HEK293 (cell line): ENCODE measurements at regions not wholly inside any gene's neighbourhood (a gene's known extent, or its start where the extent isn't known, plus 50 kb on each side); places are given as distances from the start of the nearest gene placed in this dataset.
"Not testable (repeated sequence)": the region's sequence is repeated elsewhere in the genome, so short reads cannot be mapped to it uniquely, and the experiment has no call there.

ENCODE experiments used
- CTCF ChIA-PET: fragments of 350-600 bp; formaldehyde crosslinking; extraction: SDS; loops from one replicate; lab custom pipeline; 2021; ENCODE audit warnings: antibody characterized with exemption; lab: Yijun Ruan, JAX
- POLR2A ChIA-PET: fragments of 300-600 bp; formaldehyde crosslinking; extraction: SDS; loops from one replicate; lab custom pipeline; 2020; ENCODE audit warnings: antibody characterized with exemption, inconsistent platforms; lab: Yijun Ruan, JAX
- H3K27ac ChIP-seq: fragments of 200-500 bp; sonication (Bioruptor generic); 2 replicates; pipeline ENCODE4 v1.5.1; 2014; ENCODE audit warnings: low read depth, low read length, control low read depth, inconsistent platforms; ENCODE audit errors: extremely low read depth
- H3K36me3 ChIP-seq, 2 experiments: fragments of 200-500 bp in 1 of 2; sonication (Bioruptor generic) in 1 of 2; 1 replicate in 1 of 2; 2 replicates in 1 of 2; pipeline ENCODE4 v1.5.1; 2014 to 2017; ENCODE audit warnings: inconsistent platforms in 2 of 2, low read length in 2 of 2; ENCODE audit not compliant: control insufficient read depth in 2 of 2, insufficient read depth in 1 of 2
- H3K4me1 ChIP-seq: fragments of 200-500 bp; sonication (Bioruptor generic); 2 replicates; pipeline ENCODE4 v1.5.1; 2014; ENCODE audit warnings: mild to moderate bottlenecking, low read length, inconsistent platforms; ENCODE audit not compliant: control insufficient read depth, insufficient read depth
- H3K4me3 ChIP-seq: 2 replicates; pipeline ENCODE4 v1.5.1; 2011; ENCODE audit warnings: low read depth, mild to moderate bottlenecking, control low read depth, low read length, moderate library complexity
- H3K9me3 ChIP-seq: fragments of 200-500 bp; sonication (Bioruptor generic); 2 replicates; pipeline ENCODE4 v1.5.1; 2014; ENCODE audit warnings: low read depth, low read length, inconsistent platforms; ENCODE audit not compliant: control insufficient read depth, insufficient read depth

GRCh38 chr1:149641179-149641578 lies 57.5 kb downstream of the PPIAL4C start:
- H3K36me3 ChIP-seq, H3K27ac ChIP-seq, H3K4me3 ChIP-seq, H3K9me3 ChIP-seq, H3K4me1 ChIP-seq, CTCF ChIA-PET, POLR2A ChIA-PET: not testable (repeated sequence)

- CTCF ChIA-PET, POLR2A ChIA-PET: not testable (repeated sequence)
Observed at GRCh38 chr1:149644818-149645217, 61.2 kb downstream of the PPIAL4C start.

DNA sequence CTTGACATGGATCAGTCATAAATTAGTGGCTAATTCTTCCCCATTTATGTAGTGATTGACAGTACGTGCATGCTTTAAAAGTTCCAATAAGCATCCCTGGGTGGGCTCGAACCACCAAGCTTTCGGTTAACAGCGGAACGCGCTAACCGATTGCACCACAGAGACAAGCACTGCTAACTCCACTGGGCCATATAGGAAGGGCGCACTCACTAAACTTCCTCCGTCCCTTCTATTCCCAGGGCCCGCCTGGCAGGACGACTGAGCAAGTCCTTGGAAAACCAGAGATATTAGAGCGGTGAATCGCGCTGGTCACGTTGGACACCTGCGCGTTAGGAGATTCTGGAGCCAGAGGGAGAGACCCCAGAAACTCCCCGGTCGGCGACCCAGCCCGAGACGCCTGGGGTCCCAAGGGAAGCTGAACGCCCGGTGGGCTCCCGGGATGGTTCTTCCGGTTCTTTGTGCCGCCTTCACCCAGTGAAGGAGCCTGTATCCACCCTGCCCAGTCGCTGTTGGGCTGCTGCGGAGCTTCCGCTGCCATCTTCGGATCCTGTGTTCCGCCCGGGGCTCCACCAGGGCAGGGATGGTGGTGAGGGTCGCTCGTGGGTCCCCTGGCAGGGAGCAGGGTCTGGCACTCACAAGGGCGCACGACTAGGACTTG lies 62.8 kb downstream of the PPIAL4C start:
- H3K36me3 ChIP-seq, H3K4me1 ChIP-seq, H3K4me3 ChIP-seq, CTCF ChIA-PET, H3K27ac ChIP-seq, H3K9me3 ChIP-seq, POLR2A ChIA-PET: not testable (repeated sequence)

More at GRCh38 chr1:149644818-149645217, 61.2 kb downstream of the PPIAL4C start:
- H3K4me3 ChIP-seq, H3K27ac ChIP-seq, H3K9me3 ChIP-seq, H3K36me3 ChIP-seq, H3K4me1 ChIP-seq: not testable (repeated sequence)

DNA sequence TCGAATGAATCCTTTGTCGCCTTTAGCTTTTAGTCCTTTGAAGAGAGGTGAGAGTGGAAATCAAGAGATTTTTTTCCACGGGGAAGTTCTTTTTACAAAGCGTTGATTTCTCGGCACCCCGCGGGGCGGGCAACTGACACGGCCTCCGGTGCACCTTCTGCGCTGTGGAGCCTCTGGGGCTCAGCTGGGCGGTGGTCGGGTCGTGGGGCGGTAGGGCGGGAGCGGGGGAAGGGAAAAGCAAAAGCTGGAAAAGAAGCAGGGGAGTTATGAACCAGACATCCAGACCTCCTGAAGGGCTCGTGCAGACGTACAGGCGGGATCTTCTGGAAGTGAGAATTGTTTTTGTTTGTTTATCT lies 63.3 kb downstream of the PPIAL4C start:
- H3K9me3 ChIP-seq, CTCF ChIA-PET, H3K4me3 ChIP-seq, H3K4me1 ChIP-seq, H3K27ac ChIP-seq, POLR2A ChIA-PET, H3K36me3 ChIP-seq: not testable (repeated sequence)

DNA sequence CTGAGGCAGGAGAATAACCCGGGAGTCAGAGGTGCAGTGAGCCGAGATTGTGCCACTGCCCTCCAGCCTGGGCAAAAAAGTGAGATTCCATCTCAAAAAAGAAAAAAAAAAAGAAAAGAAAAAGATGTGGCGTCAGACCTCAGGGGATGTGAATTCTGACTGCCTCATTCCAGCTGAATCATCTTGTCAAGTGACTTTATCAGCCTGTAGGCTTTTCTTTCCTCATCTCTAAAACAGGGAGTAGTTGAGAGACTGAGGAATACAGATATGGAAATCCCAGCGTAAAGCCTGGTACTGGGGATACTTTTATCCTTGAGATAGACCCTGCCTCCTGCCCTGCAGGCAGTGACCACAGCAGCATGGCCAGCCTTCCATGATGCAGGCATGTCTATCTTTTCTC lies 74.1 kb downstream of the PPIAL4C start:
- CTCF ChIA-PET, POLR2A ChIA-PET, H3K9me3 ChIP-seq, H3K4me3 ChIP-seq, H3K36me3 ChIP-seq, H3K4me1 ChIP-seq, H3K27ac ChIP-seq: not testable (repeated sequence)

DNA sequence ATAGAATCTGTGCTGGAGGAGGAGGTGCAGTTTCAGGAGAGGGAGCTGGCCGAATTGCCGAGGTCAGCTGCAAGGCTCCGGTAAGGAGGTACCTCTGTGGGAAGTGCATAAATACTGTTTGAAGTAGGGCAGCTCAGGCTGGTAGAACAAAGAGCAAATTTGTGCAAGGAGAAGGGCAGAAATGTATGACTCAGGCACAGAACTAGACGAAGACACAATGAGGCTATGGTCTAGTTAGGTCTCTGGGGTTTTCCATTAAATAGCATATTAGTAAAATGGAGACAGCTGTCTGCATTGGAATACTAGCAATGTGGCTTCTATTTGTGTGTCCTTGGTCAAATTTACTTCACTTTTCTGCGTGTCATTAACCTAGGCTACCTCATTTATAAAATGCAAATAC lies 74.5 kb downstream of the PPIAL4C start:
- H3K4me3 ChIP-seq, H3K27ac ChIP-seq, H3K36me3 ChIP-seq, CTCF ChIA-PET, H3K4me1 ChIP-seq, POLR2A ChIA-PET, H3K9me3 ChIP-seq: not testable (repeated sequence)

DNA sequence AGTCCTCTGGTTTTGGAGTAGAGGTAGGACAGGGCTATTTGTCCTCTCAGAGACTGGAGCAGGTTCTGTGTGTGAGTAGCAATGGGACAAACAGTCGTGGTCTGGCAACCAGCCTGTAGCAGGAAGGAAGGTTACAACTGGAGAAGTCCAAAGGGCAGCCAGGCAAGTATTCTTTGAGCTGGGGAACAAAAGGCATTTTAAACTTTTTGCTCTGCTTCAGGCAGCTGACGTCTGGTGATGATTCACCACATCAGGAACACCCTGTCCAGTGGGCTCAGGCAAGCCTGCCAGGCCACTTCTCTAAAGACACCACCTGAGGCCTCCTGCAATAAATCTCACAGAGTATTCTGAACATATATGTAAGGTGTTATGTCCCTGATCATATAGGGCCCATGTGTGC lies 81.0 kb downstream of the PPIAL4C start:
- H3K4me3 ChIP-seq, POLR2A ChIA-PET, CTCF ChIA-PET, H3K36me3 ChIP-seq, H3K9me3 ChIP-seq, H3K4me1 ChIP-seq, H3K27ac ChIP-seq: not testable (repeated sequence)

DNA sequence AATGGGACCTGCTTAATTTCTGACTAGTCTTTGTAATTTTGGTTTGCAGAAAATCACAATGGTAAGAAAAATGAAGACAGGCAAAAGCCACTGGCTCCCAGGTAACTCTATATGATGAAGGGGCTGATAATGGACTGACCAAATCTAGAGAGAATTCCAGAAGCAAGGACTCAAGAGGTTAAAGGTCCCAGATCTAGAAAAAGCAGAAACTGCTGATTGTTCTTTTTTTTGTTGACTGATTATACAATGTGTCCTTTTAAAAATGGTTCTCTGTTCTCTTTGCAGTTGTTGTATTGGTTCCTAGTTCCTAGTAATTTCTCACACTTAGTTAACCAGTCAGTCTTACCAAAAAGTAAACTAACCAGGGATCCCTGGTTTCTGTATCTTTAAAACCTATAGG lies 81.4 kb downstream of the PPIAL4C start:
- H3K27ac ChIP-seq, CTCF ChIA-PET, H3K36me3 ChIP-seq, POLR2A ChIA-PET, H3K9me3 ChIP-seq, H3K4me3 ChIP-seq, H3K4me1 ChIP-seq: not testable (repeated sequence)

- H3K36me3 ChIP-seq, H3K9me3 ChIP-seq, H3K4me3 ChIP-seq, H3K27ac ChIP-seq, POLR2A ChIA-PET, CTCF ChIA-PET, H3K4me1 ChIP-seq: not testable (repeated sequence)
Observed at GRCh38 chr1:149665528-149665927, 81.9 kb downstream of the PPIAL4C start.

GRCh38 chr1:149673231-149673909 lies 89.7 kb downstream of the PPIAL4C start:
- H3K4me1 ChIP-seq, H3K4me3 ChIP-seq, POLR2A ChIA-PET, CTCF ChIA-PET, H3K27ac ChIP-seq, H3K9me3 ChIP-seq, H3K36me3 ChIP-seq: not testable (repeated sequence)

DNA sequence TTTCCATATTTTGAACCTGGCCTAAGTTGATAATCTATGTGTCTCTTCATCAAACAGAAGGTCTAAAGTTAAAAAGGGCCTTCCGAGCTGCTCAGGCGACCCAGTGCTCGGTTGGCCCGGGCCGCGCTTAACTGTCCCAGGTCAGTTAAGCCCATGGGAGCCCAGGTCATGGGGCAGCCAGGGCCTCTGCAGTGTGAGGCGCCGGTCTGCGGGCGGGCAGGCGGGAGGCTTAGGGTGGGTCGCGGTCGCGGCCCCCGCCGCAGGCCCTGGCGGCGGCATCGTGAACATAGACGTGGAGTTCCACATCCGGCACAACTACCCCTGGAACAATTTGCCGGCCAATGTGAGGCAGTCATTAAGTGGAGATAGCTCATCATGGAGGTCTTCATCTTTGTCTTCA lies 91.3 kb downstream of the PPIAL4C start:
- H3K4me1 ChIP-seq, H3K4me3 ChIP-seq, H3K36me3 ChIP-seq, H3K9me3 ChIP-seq, H3K27ac ChIP-seq, POLR2A ChIA-PET, CTCF ChIA-PET: not testable (repeated sequence)
